AG09319 (cell line): ENCODE measurements at regions not wholly inside any gene's neighbourhood (a gene's known extent, or its start where the extent isn't known, plus 50 kb on each side); places are given as distances from the start of the nearest gene placed in this dataset.
A peak's percentile ranks its signal among the peaks of the same experiment; 100 is the strongest.

ENCODE experiments used
- DNase-seq: peaks from one replicate; pipeline ENCODE4 v3.0.0-alpha.2; 2010; ENCODE audit warnings: low read depth; ENCODE audit errors: extremely low read depth
- TF ChIP-seq, protein P1 (sequence below): IDR thresholded peaks from 2 replicates; pipeline ENCODE4 v1.5.1; 2011; ENCODE audit warnings: low read depth, mild to moderate bottlenecking, inconsistent platforms, low read length, moderate library complexity

DNA sequence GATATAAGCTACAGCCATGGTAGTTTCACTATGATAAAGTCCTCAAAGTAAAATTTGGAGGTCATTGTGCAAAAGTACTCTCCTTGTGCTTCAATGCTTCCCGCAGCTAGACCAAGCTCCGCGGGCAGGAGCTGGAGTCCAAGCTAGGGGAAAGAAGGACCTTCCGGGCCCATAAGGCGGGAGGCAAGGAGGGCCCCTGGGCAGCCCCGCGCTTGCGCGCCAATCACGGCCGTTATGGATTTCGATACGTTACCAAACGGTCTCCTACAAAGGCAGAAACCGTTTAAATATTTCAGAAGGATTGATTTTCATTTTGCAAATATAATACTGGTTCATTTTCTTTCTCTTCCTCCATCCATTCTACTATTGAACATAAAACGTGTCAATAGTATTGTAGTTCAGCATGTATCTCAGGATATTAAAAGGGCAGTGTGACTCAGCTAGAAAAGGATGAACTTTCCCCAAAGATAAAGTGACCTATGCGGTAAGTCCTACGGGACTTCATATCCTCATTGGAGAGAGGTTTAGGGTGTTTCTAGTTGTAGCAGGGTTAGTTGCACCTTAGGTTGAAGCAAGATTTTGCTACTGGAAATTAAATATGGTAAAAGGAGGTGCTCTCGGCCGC lies 128.0 kb downstream of the KIF20B start:
- DNase-seq = no peak
- TF ChIP-seq, protein P1, sequence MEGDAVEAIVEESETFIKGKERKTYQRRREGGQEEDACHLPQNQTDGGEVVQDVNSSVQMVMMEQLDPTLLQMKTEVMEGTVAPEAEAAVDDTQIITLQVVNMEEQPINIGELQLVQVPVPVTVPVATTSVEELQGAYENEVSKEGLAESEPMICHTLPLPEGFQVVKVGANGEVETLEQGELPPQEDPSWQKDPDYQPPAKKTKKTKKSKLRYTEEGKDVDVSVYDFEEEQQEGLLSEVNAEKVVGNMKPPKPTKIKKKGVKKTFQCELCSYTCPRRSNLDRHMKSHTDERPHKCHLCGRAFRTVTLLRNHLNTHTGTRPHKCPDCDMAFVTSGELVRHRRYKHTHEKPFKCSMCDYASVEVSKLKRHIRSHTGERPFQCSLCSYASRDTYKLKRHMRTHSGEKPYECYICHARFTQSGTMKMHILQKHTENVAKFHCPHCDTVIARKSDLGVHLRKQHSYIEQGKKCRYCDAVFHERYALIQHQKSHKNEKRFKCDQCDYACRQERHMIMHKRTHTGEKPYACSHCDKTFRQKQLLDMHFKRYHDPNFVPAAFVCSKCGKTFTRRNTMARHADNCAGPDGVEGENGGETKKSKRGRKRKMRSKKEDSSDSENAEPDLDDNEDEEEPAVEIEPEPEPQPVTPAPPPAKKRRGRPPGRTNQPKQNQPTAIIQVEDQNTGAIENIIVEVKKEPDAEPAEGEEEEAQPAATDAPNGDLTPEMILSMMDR = no peak

DNA sequence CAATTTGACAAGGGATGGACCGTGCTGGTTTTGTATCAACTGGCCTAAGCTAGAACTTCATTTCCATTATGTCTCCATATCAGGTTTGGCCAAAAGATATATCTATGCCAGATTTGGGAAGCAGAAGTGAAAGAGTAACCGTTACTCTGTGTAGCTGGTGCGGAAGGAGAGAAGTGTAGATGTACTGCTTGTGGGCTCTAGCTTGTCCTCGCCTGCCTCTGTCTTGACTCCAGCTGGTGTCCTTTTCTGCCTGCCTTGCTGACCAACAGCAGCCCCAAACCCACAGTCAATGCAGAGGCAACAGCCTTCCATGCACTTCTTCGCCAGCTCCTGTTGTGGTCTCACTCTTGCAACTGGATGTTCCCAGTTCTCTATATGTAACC lies 128.5 kb downstream of the KIF20B start:
- TF ChIP-seq, protein P1 = no peak

DNA sequence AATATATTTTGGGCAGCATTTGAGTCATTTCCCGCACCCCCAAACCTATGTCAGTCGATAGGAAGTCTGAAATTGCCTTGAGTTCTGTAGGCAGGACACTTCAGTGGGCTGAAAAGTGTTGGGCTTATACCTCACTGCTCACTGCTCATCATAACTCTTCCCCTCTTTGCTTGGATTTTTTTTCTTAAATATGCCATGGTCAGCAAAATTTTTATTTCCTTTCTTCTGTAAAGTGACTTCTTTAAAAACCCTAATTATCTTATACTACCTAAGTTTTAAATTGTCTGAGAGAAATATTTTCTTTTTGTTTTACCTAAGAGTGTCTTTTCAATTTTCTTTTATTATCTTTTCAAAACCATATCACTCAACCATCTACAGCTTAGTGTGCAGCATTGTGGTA lies 129.2 kb downstream of the KIF20B start:
- DNase-seq = no peak
- TF ChIP-seq, protein P1 = no peak

More for the DNA sequence above, 128.5 kb downstream of the KIF20B start:
- DNase-seq = no peak

DNA sequence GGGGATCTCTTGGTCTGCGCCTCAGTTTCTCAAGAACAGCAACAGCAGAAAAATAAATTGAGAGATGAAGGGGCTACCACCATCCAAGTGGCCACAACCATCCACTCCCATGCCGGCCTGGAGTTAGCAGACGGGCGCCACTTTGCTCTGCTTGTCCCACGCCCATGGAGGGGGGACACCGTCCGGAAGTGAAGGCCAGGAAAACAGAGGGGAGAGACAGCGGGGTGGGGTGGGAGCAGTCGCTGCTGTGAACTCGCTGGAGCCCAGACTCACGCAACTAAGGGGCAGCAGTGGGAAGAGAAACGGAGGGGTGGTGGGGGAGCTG lies 135.4 kb downstream of the KIF20B start:
- TF ChIP-seq, protein P1 = no peak; the same call in 1 of the 2 replicates
- no peak for DNase-seq

DNA sequence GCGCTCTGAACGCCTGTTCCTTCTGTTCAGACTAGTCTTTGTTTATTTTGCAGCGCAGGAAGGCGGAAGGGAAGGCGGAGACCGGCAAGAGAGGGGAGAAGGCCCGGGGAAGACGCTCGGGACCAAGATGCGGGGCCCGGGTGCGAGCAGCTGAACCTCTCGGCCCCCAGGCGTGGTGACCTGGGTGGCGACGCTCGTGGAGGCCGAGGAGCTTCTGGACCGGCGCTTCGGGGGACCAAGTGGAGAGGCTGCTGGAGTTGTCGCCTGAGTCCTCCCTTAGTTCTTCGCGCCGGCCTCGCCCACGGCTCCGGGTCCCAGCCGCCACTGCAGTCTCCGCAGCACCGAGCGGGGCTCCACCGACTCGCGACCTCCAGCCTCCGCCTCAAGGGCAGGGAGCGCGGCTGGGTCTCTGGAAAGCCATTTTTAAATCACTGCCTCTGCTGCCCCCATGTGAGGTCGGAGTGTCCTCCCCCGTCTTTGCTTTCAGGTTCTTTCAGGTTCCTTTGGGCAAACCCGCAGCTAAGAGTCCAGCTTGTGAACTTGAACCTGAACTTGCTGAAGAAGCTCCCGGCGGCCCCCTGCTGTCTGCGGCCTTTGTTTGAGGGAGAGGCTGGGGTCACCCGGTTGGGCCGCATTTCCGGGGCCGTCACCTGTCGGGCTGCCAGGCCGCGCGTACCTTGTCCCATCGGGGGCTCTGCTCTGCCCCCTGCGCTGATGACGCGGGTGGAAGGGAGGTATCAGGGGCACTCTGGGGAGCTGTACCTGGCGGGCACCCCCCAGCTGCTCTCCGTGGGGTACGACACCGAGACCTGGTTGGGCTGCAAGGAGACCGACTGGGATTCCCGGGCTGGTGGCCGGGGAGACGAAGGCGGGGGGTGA lies 136.0 kb downstream of the KIF20B start:
- DNase-seq = no peak
- TF ChIP-seq, protein P1 = peak; percentile 4

DNA sequence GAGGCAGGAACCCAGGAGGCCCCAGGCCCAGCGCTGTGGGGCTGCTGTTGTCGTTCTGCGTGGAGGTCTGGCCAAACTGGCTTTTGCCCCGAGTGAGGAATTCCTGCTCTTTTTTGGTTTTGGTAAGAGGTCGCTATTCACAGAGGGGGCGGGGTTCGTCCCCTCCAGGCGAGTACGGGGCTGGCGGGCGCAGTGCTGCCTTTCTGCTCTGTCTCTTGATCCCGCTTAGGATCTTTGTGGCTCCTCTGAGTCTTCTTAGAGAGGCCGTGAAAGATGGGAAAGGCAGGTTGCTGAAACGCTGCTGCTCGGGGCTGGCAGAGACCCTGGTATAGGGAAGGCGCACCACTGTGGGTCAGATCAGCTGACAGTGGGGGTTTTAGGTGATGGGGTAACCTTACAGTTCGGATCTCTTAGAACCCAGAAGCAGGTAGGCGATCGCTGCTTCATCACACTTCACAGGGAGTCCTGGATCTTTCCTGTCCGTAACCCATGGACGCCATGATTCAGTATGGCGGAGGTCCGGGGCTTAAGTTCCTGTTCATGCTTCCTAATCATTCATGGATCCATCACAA lies 136.7 kb downstream of the KIF20B start:
- DNase-seq = no peak
- TF ChIP-seq, protein P1 = no peak
